Sigmoid colon (tissue), 6 donors: ENCODE measurements at regions not wholly inside any gene's neighbourhood (a gene's known extent, or its start where the extent isn't known, plus 50 kb on each side); places are given as distances from the start of the nearest gene placed in this dataset.

ENCODE experiments used
- DNase-seq: peaks from one replicate; pipeline ENCODE4 v3.0.0-alpha.2; 2019
- H3K27ac ChIP-seq, 4 donors: fragments of 200-600 bp; sonication (generic); one replicate each; pipeline ENCODE4 v1.5.1; 2016 to 2019; ENCODE audit warnings: mild to moderate bottlenecking in 1 of 4
- H3K27me3 ChIP-seq, 3 donors: fragments of 200-600 bp; sonication (generic); one replicate each; pipeline ENCODE4 v1.5.1; 2019; ENCODE audit warnings: mild to moderate bottlenecking in 1 of 3
- H3K36me3 ChIP-seq, 4 donors: fragments of 200-600 bp; sonication (generic); one replicate each; pipeline ENCODE4 v1.5.1; 2016 to 2019
- H3K4me1 ChIP-seq, 4 donors: fragments of 200-600 bp; sonication (generic); one replicate each; pipeline ENCODE4 v1.5.1; 2017 to 2019
- H3K4me3 ChIP-seq, 4 donors: fragments of 200-600 bp; sonication (generic); one replicate each; pipeline ENCODE4 v1.5.1; 2017 to 2019; ENCODE audit warnings: mild to moderate bottlenecking in 2 of 4, moderate library complexity in 1 of 4
- H3K9me3 ChIP-seq, 4 donors: fragments of 200-600 bp in 3 of 4; sonication (generic) in 3 of 4; one replicate each; pipeline versions ENCODE4 v1.5.1 to v1.6.1; 2013 to 2019
- CTCF ChIP-seq, 4 experiments: fragments of 450-650 bp in 3 of 4; fragments of 200-600 bp in 1 of 4; IDR thresholded peaks; one replicate each; pipeline ENCODE4 v1.5.1; 2016 to 2019; ENCODE audit warnings: antibody characterized with exemption in 4 of 4, mild to moderate bottlenecking in 3 of 4, moderate library complexity in 2 of 4
- EP300 ChIP-seq, 4 donors: sonication (generic); formaldehyde crosslinking; IDR thresholded peaks; one replicate each; pipeline ENCODE4 v1.6.1; 2017; ENCODE audit warnings: antibody characterized with exemption in 4 of 4
- POLR2A ChIP-seq, 2 donors: fragments of 450-650 bp; IDR thresholded peaks; one replicate each; pipeline ENCODE4 v1.6.1; 2016; ENCODE audit warnings: antibody characterized with exemption in 2 of 2, mild to moderate bottlenecking in 2 of 2, moderate library complexity in 2 of 2
- POLR2AphosphoS5 ChIP-seq, 4 donors: sonication (generic); formaldehyde crosslinking; IDR thresholded peaks; one replicate each; pipeline ENCODE4 v1.6.1; 2017; ENCODE audit warnings: antibody characterized with exemption in 4 of 4
- WGBS, 2 donors: extraction: QIAGEN DNeasy Blood & Tissue Kit; methylation state at CpG; one replicate each; pipeline ENCODE4 v1.1.7; 2013; 5-methylcytosine and 5-hydroxymethylcytosine counted together
- intact Hi-C: fragments of 100-400 bp; cut with DNase I; formaldehyde crosslinking; loops from one replicate; pipeline ENCODE4 v1.15.1; 2023
- donor health status: healthy with polysubstance abuse.
- donor health status: healthy.

GRCh38 chr5:168227001-168227400 is 64.4 kb upstream of the WWC1 start:
- no peaks in the 10 kb centered on the region for H3K4me1 ChIP-seq
- intact Hi-C loops = loop anchor here (10.0 kb wide), 1 partner anchor 962 kb away; no protein-coding TSS in a partner anchor
- TF ChIP-seq CTCF (IDR thresholded peaks at IDR 0.05) (no peak), POLR2A (IDR thresholded peaks at IDR 0.05) (no peak), POLR2AphosphoS5 (IDR thresholded peaks at IDR 0.05) (no peak), EP300 (IDR thresholded peaks at IDR 0.05) (no peak)
- H3K4me3 ChIP-seq = no peak overlapping the region
- no peak for DNase-seq
- no peaks in the 10 kb centered on the region for H3K36me3 ChIP-seq
- no peak overlapping the region for H3K27ac ChIP-seq
- 69 to 87% methylated on average over 8 of the region's 8 CpGs for WGBS, 2 donors
- no peaks in the 10 kb centered on the region for H3K9me3 ChIP-seq
- H3K27me3 ChIP-seq = no peaks in the 10 kb centered on the region

DNA sequence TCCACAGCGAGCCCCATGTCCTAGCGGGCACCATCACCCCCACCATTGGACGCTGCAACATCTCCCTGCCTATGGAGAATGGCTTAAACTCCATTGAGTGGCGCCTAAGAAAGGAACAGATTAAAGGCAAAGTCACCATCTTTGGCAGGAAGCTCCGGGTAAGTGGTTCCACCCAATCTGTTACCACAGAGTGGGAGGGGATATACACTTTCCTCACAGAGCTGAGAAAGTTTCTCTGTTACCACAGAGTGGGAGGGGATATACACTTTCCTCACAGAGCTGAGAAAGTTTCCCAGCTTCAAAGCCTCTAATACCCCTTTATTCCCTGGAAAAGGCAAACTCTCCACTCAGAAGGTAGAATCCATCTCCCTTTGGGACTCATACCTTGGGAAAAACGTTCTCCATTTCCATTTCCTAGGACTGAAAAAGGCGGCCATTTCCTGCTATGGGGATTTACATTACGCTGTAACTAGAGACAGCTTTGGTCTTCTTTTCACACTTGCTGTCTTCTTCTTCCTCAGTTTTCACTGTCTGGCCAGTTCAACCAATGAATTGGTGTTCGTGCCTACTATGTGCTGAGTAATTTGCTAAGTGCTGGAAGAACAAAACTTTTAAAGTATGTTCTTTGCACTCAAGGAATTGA is 63.4 kb upstream of the WWC1 start:
- Histone ChIP-seq H3K4me1 (no peaks in the 10 kb centered on the region), H3K36me3 (no peaks in the 10 kb centered on the region), H3K27me3 (no peaks in the 10 kb centered on the region), H3K9me3 (no peaks in the 10 kb centered on the region), H3K4me3 (no peak overlapping the region), H3K27ac (no peak overlapping the region)
- DNase-seq = no peak
- no peak for TF ChIP-seq POLR2AphosphoS5 (IDR thresholded peaks at IDR 0.05)
- TF ChIP-seq CTCF (IDR thresholded peaks at IDR 0.05) = no peak
- no peak for TF ChIP-seq EP300 (IDR thresholded peaks at IDR 0.05)
- no peak for TF ChIP-seq POLR2A (IDR thresholded peaks at IDR 0.05)
- intact Hi-C loops = loop anchor here (10.0 kb wide), 1 partner anchor 963 kb away; no protein-coding TSS in a partner anchor
- WGBS, 2 donors = 78 to 86% methylated on average over 9 of the region's 9 CpGs

DNA sequence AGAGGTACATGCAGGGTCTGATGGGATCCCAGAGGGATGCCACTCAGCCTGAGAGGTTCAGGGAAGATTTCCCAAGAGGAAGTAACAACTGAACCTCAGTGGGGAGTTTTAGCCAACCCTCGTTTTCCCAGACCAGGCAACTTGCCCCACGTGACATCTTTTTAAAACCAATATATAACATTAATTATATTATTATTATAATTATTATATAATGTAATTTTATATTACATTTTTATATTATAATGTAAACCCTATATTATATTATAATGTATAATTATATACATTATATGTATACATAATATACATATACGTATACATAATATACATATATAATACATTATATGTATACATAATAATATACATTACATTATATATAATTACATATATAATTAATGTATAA is 62.8 kb upstream of the WWC1 start:
- Histone ChIP-seq H3K4me1 (no peaks in the 10 kb centered on the region), H3K36me3 (no peaks in the 10 kb centered on the region), H3K4me3 (no peak overlapping the region), H3K27ac (no peak overlapping the region), H3K9me3 (no peaks in the 10 kb centered on the region), H3K27me3 (no peaks in the 10 kb centered on the region)
- no peak for DNase-seq
- WGBS, 2 donors = 92 to 93% methylated on average over 3 of the region's 3 CpGs
- intact Hi-C loops = loop anchor here (10.0 kb wide), 1 partner anchor 964 kb away; no protein-coding TSS in a partner anchor
- no peak for TF ChIP-seq POLR2AphosphoS5 (IDR thresholded peaks at IDR 0.05)

DNA sequence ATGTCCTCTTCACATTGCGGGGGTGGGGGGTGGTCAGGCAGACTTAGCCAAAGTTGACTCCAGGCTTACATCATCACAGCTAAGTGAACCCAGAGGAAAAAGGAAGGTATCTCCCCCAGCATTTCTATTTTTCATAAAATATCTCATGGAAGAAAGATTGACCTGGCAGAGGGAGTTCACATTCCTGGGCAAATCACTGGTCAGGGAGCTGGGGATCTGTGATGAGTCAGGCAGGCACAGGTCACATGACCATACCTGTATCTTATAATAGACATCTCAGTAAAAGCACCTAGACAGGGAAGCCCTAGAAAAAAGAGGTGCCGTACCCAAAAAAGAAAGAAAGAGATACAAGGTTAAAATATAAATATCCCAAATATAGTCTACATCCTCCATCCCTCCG is 57.3 kb upstream of the WWC1 start:
- Histone ChIP-seq H3K9me3 (no peaks in the 10 kb centered on the region), H3K4me3 (no peak overlapping the region), H3K27ac (no peak overlapping the region), H3K27me3 (no peaks in the 10 kb centered on the region), H3K36me3 (no peaks in the 10 kb centered on the region), H3K4me1 (no peaks in the 10 kb centered on the region)
- TF ChIP-seq CTCF (IDR thresholded peaks at IDR 0.05) (no peak), POLR2AphosphoS5 (IDR thresholded peaks at IDR 0.05) (no peak), EP300 (IDR thresholded peaks at IDR 0.05) (no peak), POLR2A (IDR thresholded peaks at IDR 0.05) (no peak)
- DNase-seq = no peak
- intact Hi-C loops = no loop called here
- 94 to 95% methylated on average over 3 of the region's 3 CpGs for WGBS, 2 donors

DNA sequence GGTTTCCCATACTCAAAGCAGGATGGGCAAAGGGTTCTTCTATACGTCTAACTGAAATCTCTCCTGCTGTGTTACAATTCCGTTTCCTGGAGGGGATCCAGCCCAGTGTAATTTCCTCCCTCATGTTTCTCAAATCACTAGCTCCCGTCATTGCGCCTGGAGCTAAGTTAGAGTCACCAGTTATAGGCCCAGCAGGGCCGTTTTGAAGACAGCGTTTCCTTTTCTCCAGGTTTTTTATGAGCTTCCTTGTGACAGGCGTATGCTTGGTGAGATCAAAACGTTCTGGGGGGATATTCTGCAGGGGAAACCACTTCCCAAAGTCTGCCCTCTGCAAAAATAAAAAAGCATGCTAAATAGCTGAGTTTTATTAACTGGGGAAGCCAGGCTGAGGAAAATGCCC is 53.0 kb upstream of the WWC1 start:
- DNase-seq = no peak
- no peaks in the 10 kb centered on the region for H3K36me3 ChIP-seq
- no peak overlapping the region for H3K27ac ChIP-seq
- no peaks in the 10 kb centered on the region for H3K4me1 ChIP-seq
- H3K27me3 ChIP-seq = no peaks in the 10 kb centered on the region
- WGBS, 2 donors = 15 to 35% methylated on average over 8 of the region's 8 CpGs
- TF ChIP-seq CTCF (IDR thresholded peaks at IDR 0.05) (no peak), EP300 (IDR thresholded peaks at IDR 0.05) (no peak), POLR2AphosphoS5 (IDR thresholded peaks at IDR 0.05) (no peak), POLR2A (IDR thresholded peaks at IDR 0.05) (no peak)
- intact Hi-C loops = no loop called here
- H3K9me3 ChIP-seq = peaks cover 0 to 6% (median 0%) of the 10 kb centered on the region in 4 donors
- H3K4me3 ChIP-seq = no peak overlapping the region
